GM23248 (cell line): ENCODE measurements at regions not wholly inside any gene's neighbourhood (a gene's known extent, or its start where the extent isn't known, plus 50 kb on each side); places are given as distances from the start of the nearest gene placed in this dataset.

Experiments
- EZH2 ChIP-seq: fragments of 200-600 bp; sonication (generic); IDR thresholded peaks from 2 replicates; pipeline ENCODE4 v1.6.1; 2018; ENCODE audit warnings: antibody characterized with exemption, mild to moderate bottlenecking; ENCODE audit not compliant: insufficient read depth, poor library complexity, severe bottlenecking
- EZH2phosphoT487 ChIP-seq: fragments of 200-600 bp; sonication (generic); IDR thresholded peaks from 2 replicates; pipeline ENCODE4 v1.6.1; 2018; ENCODE audit warnings: antibody characterized with exemption, moderate library complexity, mild to moderate bottlenecking, low read depth; ENCODE audit not compliant: insufficient read depth

- TF ChIP-seq EZH2 (no peak), EZH2phosphoT487 (no peak)
Measured at GRCh38 chr20:8082025-8082424, 50.0 kb upstream of the PLCB1 start.
